GM12892 (cell line): ENCODE measurements at regions not wholly inside any gene's neighbourhood (a gene's known extent, or its start where the extent isn't known, plus 50 kb on each side); places are given as distances from the start of the nearest gene placed in this dataset.

Experiments
- DNase-seq: peaks from one replicate; pipeline ENCODE4 v3.0.0; 2011; ENCODE audit not compliant: insufficient read length
- FAIRE-seq: peaks from 2 replicates; lab custom pipeline; 2011; peaks lifted over from hg19 to GRCh38; lab: Jason Lieb, UNC
- POLR2A ChIP-seq: IDR thresholded peaks from 2 replicates; pipeline ENCODE4 v1.6.1; 2011; ENCODE audit warnings: low read depth, low read length, control low read depth
- POLR2AphosphoS5 ChIP-seq: IDR thresholded peaks from 2 replicates; pipeline ENCODE4 v1.6.1; 2011; ENCODE audit warnings: low read depth, low read length, control low read depth
- TAF1 ChIP-seq: IDR thresholded peaks from 2 replicates; pipeline ENCODE4 v1.6.1; 2011; ENCODE audit warnings: low read depth, mild to moderate bottlenecking, control low read depth, low read length, borderline replicate concordance

- DNase-seq = no peak
- TF ChIP-seq POLR2AphosphoS5 = no peak
- no peak for TF ChIP-seq TAF1
- TF ChIP-seq POLR2A = no peak
- no peak for FAIRE-seq
These were observed 108.4 kb upstream of the COPS8 start for GRCh38 chr2:236977063-236977851.

- DNase-seq (no peak), FAIRE-seq (no peak)
- TF ChIP-seq TAF1 = no peak
- TF ChIP-seq POLR2A = no peak
- TF ChIP-seq POLR2AphosphoS5 = no peak
These were observed 107.8 kb upstream of the COPS8 start for GRCh38 chr2:236977852-236978398.

DNA sequence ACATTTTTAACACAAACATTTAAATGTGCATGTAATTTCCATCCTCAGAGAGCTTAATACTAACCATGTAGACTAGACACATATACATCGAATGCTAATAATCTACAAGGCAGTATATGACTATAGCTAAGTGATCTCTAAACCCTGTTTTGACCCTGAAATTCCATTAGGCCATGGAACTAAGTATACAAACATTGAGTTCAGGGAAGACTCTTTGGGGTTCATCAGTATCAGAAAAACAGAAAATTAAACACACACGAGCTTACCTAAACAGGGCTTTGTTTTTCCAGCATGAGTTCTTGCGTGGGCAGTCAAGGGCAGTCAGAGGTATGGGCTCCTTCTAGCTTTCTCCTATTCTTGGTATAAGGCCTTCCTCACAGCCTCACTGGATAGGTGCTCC lies 106.0 kb upstream of the COPS8 start:
- FAIRE-seq (no peak), DNase-seq (no peak)
- TF ChIP-seq POLR2AphosphoS5 (no peak), TAF1 (no peak), POLR2A (no peak)

- DNase-seq (no peak), FAIRE-seq (no peak)
- TF ChIP-seq POLR2AphosphoS5 = no peak
- no peak for TF ChIP-seq POLR2A
- TF ChIP-seq TAF1 = no peak
These were observed 104.7 kb upstream of the COPS8 start for GRCh38 chr2:236980961-236981360.

DNA sequence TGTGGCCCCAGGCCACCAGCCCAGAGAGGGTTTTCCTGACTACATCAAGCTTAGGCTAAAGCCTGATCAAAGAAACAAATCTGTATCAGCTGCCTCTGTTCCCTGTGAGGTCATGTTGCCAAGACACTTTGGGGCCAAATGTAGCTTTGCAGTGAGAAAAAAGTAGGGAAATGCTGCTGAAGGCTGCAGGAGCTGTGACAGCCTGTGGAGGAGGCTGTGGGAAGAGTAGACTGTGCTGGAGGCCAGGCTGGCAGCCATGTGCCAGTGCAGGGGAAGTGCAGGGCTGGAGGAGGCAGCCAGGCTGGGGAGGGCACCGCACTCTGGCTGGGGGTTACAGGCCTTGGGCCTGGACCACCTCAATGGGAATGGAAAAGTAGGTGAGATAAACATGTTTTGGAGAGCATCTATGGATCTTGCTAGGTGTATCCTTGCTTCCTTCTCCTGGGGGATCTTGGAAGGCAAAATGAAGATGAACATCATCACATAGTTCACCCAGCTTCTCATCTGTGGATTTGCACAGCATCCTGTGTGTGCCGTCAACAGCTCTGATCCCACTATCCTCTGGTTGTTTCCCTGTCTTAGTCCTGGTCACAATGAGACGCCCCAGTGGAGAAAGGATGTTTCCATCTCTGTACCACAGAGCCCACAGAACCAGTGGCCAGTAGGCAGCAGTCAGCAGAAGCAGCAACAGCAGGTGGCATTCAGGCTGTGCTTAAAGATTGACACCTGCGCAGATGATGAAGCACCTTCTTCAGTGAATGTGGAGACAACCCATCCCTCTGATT lies 103.8 kb upstream of the COPS8 start:
- DNase-seq (no peak), FAIRE-seq (no peak)
- TF ChIP-seq POLR2AphosphoS5 (no peak), POLR2A (no peak), TAF1 (no peak)

DNA sequence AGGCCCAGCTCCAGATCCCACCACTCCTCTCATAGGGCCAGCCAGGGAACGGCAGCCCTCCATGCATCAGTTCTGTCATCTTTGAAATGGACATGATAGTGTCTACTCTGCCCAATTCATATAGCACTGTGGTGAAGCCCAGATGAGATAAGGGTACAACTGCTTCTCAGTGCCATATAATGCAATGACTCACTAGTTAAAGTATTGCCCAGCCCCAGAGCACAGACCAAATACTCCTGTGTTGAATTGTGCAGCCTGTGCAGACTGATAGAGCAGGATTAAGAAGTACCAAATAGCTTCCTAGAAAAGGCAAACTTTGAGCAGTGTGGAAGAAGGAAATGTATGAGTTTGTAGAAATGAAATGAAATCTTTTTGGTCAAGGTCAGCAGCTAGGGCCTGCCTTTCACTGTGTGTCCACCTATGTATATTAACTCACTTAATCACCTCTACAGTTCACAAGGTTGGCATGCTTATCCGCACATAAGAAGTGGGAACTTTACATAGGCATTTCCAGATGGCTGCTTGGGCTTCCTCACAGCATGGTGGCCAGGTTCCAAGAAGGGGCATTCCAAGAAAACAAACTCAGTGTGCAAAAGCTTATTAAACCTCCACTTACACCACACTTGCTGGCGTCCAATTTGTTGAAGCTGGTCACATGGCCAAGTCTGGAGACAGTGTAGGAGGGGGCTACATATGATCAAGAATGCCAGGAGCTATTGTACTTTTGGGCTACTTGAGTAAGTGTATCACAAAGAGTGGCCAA lies 102.8 kb upstream of the COPS8 start:
- no peak for FAIRE-seq
- DNase-seq = no peak
- TF ChIP-seq POLR2A = no peak
- no peak for TF ChIP-seq POLR2AphosphoS5
- TF ChIP-seq TAF1 = no peak

- TF ChIP-seq TAF1 (no peak), POLR2AphosphoS5 (no peak), POLR2A (no peak)
- no peak for DNase-seq
- FAIRE-seq = no peak
These were observed 101.6 kb upstream of the COPS8 start for GRCh38 chr2:236984046-236984445.

- TF ChIP-seq POLR2A (no peak), POLR2AphosphoS5 (no peak), TAF1 (no peak)
- DNase-seq (no peak), FAIRE-seq (no peak)
These were observed 99.8 kb upstream of the COPS8 start for GRCh38 chr2:236985761-236986339.

DNA sequence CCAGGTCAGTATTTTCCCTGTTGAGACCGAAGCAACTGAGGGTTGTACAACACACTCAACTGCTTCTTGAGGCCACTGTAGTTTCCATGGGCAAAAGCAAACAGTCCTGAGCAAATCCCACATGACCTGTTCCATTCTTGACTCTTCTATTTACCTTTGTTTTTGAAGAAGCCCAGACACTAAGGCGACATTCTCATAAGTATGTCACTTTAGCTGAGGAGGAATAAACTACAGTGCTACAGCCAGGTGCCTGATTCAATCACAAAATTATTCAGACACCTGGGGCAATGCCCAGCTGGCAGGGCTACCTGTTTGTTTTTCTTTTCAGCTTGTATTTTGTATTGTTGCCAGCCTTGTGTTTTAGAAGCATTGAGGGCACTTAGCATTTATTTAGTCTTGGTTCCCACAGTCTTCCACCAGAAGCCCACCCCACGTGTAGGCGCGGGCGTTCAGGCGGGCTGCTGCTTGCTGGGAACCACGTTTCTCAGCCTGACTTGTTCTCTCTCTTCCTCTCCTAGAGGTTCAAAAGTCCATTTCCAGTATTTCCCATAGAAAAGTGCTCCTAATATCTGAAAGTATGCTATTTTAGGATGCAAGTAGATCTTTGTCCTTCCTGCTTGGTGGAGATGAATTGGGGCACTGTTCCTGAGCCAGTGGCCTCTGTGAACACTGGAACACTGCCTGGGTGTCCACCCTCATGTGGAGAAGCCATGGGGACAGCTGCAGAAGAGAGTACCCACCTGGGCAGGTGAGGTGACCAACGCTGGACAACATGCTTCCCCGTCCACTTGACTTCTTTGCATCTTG lies 99.0 kb upstream of the COPS8 start:
- FAIRE-seq = no peak
- DNase-seq = no peak
- no peak for TF ChIP-seq TAF1
- TF ChIP-seq POLR2A = no peak
- TF ChIP-seq POLR2AphosphoS5 = no peak

DNA sequence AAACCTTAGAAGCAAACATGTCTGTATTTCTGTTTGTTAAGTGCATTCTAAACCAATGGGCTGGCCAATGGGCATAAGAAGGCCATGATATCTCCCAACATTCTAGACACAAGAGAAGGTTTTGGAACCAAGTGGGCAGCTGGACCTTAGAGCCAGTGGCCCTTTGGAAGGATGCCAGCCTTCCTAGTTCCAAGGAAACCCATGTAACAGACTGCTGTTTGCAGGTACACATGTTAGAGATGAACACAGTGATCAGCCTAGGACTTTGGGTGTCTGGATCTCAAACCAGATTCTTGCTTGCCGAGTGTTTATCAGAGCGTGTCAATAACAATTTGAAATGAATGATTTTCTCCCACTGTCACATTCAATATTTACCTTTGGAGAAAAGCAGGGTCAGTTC lies 97.5 kb upstream of the COPS8 start:
- DNase-seq (no peak), FAIRE-seq (no peak)
- TF ChIP-seq POLR2A = no peak
